OCI-LY3 (cell line): ENCODE measurements at regions not wholly inside any gene's neighbourhood (a gene's known extent, or its start where the extent isn't known, plus 50 kb on each side); places are given as distances from the start of the nearest gene placed in this dataset.

ENCODE experiments used
- H2AFZ ChIP-seq: fragments of 200-600, 300-600 bp; shearing (Covaris generic); 2 replicates; pipeline ENCODE4 v1.6.0; 2014; ENCODE audit warnings: antibody characterized with exemption, low read depth, low read length
- H3K27ac ChIP-seq: fragments of 200-600, 300-600 bp; sonication (generic); 2 replicates; pipeline ENCODE4 v1.5.1; 2014; ENCODE audit warnings: mild to moderate bottlenecking, low read length, moderate library complexity, mixed read lengths
- H3K27me3 ChIP-seq: fragments of 200-600, 300-600 bp; sonication (generic); 2 replicates; pipeline ENCODE4 v1.6.1; 2014; ENCODE audit warnings: low read depth, low read length, mixed read lengths
- H3K36me3 ChIP-seq: fragments of 200-600, 300-600 bp; sonication (generic); replicated peaks from 2 replicates; pipeline ENCODE3; 2014; ENCODE audit warnings: low read depth, low read length, mixed read lengths
- H3K4me1 ChIP-seq: fragments of 300-600, 200-600 bp; sonication (generic); 2 replicates; pipeline ENCODE4 v1.6.1; 2014; ENCODE audit warnings: low read length, mixed read lengths
- H3K4me2 ChIP-seq: fragments of 200-600, 300-600 bp; sonication (generic); 2 replicates; pipeline ENCODE4 v1.6.1; 2014; ENCODE audit warnings: low read length, mixed read lengths
- H3K4me3 ChIP-seq: fragments of 300-600, 200-600 bp; sonication (generic); 2 replicates; pipeline ENCODE4 v1.5.1; 2014; ENCODE audit warnings: antibody characterized with exemption, mild to moderate bottlenecking, low read length, moderate library complexity
- H3K79me2 ChIP-seq: fragments of 300-600, 200-600 bp; shearing (Covaris generic); 2 replicates; pipeline ENCODE4 v1.6.1; 2014; ENCODE audit warnings: mild to moderate bottlenecking, low read length, mixed read lengths
- H3K9ac ChIP-seq: fragments of 300-600, 200-600 bp; shearing (Covaris generic); 2 replicates; pipeline ENCODE4 v1.6.0; 2014; ENCODE audit warnings: mild to moderate bottlenecking, low read length, moderate library complexity
- H3K9me3 ChIP-seq: fragments of 200-600, 300-600 bp; shearing (Covaris generic); 2 replicates; pipeline ENCODE4 v1.6.1; 2014; ENCODE audit warnings: low read length, mixed read lengths; ENCODE audit not compliant: insufficient read depth
- H4K20me1 ChIP-seq: fragments of 200-600, 300-600 bp; sonication (generic); 2 replicates; pipeline ENCODE4 v1.6.1; 2016; ENCODE audit warnings: low read length, mixed read lengths; ENCODE audit not compliant: insufficient read depth
- EZH2phosphoT487 ChIP-seq: fragments of 200-600 bp; shearing (Covaris generic); IDR thresholded peaks from 2 replicates; pipeline ENCODE4 v1.6.1; 2018; ENCODE audit warnings: antibody characterized with exemption, mixed run types, low read depth
- TF ChIP-seq, protein P1 (sequence below): fragments of 200-600, 300-600 bp; sonication (generic); IDR thresholded peaks from 2 replicates; pipeline ENCODE4 v1.5.1; 2014; ENCODE audit warnings: antibody characterized with exemption, low read length, low read depth

DNA sequence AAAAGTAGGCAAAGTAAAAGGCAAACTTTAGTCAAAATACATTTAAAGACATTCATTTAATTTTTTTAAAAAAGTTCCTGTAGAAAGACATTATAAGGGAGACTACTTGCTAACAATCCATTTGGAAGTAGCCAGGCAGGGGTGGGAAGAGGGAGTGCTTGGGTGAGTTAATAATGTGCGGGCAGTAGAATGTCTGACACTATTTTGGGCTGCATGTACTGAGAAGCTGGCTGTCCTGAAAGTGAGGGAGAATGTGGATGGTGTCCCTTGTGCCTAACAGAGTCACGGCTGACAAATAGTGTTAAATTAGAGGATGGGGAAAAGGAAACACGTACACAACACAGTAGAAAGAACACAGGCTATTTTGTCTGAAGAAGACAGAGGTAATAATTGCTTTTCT, 142.5 kb downstream of the LCA5 start:
- no peak overlapping the region for H3K9ac ChIP-seq
- no peak overlapping the region for H3K27ac ChIP-seq
- H4K20me1 ChIP-seq: no peaks in the 10 kb centered on the region
- no peaks in the 10 kb centered on the region for H3K79me2 ChIP-seq
- no peak for TF ChIP-seq EZH2phosphoT487
- TF ChIP-seq, protein P1, sequence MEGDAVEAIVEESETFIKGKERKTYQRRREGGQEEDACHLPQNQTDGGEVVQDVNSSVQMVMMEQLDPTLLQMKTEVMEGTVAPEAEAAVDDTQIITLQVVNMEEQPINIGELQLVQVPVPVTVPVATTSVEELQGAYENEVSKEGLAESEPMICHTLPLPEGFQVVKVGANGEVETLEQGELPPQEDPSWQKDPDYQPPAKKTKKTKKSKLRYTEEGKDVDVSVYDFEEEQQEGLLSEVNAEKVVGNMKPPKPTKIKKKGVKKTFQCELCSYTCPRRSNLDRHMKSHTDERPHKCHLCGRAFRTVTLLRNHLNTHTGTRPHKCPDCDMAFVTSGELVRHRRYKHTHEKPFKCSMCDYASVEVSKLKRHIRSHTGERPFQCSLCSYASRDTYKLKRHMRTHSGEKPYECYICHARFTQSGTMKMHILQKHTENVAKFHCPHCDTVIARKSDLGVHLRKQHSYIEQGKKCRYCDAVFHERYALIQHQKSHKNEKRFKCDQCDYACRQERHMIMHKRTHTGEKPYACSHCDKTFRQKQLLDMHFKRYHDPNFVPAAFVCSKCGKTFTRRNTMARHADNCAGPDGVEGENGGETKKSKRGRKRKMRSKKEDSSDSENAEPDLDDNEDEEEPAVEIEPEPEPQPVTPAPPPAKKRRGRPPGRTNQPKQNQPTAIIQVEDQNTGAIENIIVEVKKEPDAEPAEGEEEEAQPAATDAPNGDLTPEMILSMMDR: no peak
- H3K4me3 ChIP-seq: no peak overlapping the region
- H3K27me3 ChIP-seq: no peaks in the 10 kb centered on the region
- H3K36me3 ChIP-seq: no peaks in the 10 kb centered on the region
- no peak overlapping the region for H3K4me2 ChIP-seq
- no peaks in the 10 kb centered on the region; the same call in 1 of the 2 replicates for H3K9me3 ChIP-seq
- H3K4me1 ChIP-seq: no peaks in the 10 kb centered on the region
- no peak overlapping the region for H2AFZ ChIP-seq

DNA sequence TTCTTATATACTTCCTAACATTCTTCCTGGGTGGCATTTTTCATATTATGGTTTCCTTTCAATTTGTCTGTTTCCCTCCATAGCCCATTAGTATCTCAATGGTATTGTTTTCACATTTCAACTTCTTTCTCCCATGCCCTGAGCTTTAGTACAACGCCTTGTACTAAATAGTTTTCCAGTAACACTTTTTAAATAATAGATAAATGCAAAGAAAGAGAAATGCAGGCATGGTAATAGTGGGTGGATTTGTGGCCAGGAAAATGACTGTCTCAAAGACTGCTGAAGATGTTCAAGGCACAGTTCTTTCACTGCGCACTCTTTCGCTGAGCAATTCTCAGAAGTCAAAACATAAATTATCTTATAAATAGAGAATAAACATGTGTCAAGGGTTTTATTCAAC, 145.1 kb downstream of the LCA5 start:
- H3K9me3 ChIP-seq: no peaks in the 10 kb centered on the region
- H3K4me3 ChIP-seq: no peak overlapping the region
- H2AFZ ChIP-seq: no peak overlapping the region
- no peaks in the 10 kb centered on the region for H4K20me1 ChIP-seq
- no peaks in the 10 kb centered on the region for H3K27me3 ChIP-seq
- no peak overlapping the region for H3K27ac ChIP-seq
- no peak overlapping the region for H3K9ac ChIP-seq
- no peak for TF ChIP-seq EZH2phosphoT487
- TF ChIP-seq, protein P1: no peak
- no peak overlapping the region for H3K4me2 ChIP-seq
- no peaks in the 10 kb centered on the region for H3K79me2 ChIP-seq
- no peaks in the 10 kb centered on the region for H3K4me1 ChIP-seq
- H3K36me3 ChIP-seq: no peaks in the 10 kb centered on the region

DNA sequence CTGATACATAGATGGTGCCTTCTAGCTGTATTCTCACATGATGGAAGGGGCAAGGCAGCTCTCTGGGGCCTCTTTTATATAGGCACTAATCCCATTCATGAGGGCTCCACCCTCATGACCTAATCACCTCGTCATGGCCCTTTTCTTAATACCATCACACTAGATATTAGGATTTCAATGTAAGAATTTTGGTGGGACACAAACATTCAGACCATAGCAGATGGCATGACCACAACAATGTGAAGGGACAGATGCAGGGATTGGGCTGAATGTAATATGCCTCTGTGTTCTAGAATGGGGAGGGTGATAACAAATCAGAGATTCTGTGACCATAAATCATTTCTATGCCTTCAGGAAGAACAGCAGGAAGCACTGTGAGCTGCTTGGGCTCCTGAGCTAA, 145.8 kb downstream of the LCA5 start:
- H3K4me2 ChIP-seq: no peak overlapping the region
- no peak overlapping the region for H3K4me3 ChIP-seq
- no peaks in the 10 kb centered on the region for H3K9me3 ChIP-seq
- TF ChIP-seq, protein P1: no peak
- TF ChIP-seq EZH2phosphoT487: no peak
- no peak overlapping the region for H3K27ac ChIP-seq
- H3K9ac ChIP-seq: no peak overlapping the region
- no peaks in the 10 kb centered on the region for H4K20me1 ChIP-seq
- no peaks in the 10 kb centered on the region for H3K27me3 ChIP-seq
- no peaks in the 10 kb centered on the region for H3K36me3 ChIP-seq
- H2AFZ ChIP-seq: no peak overlapping the region
- H3K79me2 ChIP-seq: no peaks in the 10 kb centered on the region
- no peaks in the 10 kb centered on the region for H3K4me1 ChIP-seq

DNA sequence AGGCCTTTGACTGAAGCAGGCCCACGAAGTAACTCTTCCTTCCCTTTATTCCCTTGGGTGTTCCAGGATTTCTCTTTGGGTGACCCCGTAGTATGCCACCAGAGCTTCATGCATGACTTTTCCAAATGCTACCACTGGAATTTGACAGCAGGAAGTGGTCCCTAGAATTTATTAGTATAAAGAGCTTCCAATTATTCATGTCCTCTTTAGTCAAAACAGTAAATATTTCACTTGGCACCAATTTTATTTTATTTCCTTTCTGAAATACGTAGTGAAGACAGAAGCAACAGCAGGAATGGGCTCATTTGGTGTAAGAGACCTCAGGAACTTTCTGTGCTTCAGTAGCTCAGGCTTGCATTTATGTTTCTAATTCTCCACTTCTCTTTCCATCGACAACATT, 151.3 kb downstream of the LCA5 start:
- Histone ChIP-seq H3K9ac (no peak overlapping the region), H3K36me3 (no peaks in the 10 kb centered on the region), H3K79me2 (no peaks in the 10 kb centered on the region), H3K4me2 (no peak overlapping the region), H2AFZ (no peak overlapping the region), H3K27me3 (no peaks in the 10 kb centered on the region), H4K20me1 (no peaks in the 10 kb centered on the region), H3K4me1 (peaks cover 4% of the 10 kb centered on the region; the same call in 1 of the 2 replicates), H3K4me3 (no peak overlapping the region), H3K9me3 (no peaks in the 10 kb centered on the region), H3K27ac (no peak overlapping the region)
- no peak for TF ChIP-seq EZH2phosphoT487
- TF ChIP-seq, protein P1: no peak
